Suppressor macrophage (primary cell): ENCODE measurements at regions not wholly inside any gene's neighbourhood (a gene's known extent, or its start where the extent isn't known, plus 50 kb on each side); places are given as distances from the start of the nearest gene placed in this dataset.

ENCODE experiments used
- DNase-seq, 4 experiments: peaks; one replicate each; pipeline ENCODE4 v3.0.0-alpha.2; 2020 to 2022

GRCh38 chr13:90375851-90376250 is 971.6 kb upstream of the MIR17HG start:
- DNase-seq: no peak

GRCh38 chr13:90382425-90382824 is 965.1 kb upstream of the MIR17HG start:
- no peak for DNase-seq

- no peak for DNase-seq
These were observed 961.6 kb upstream of the MIR17HG start for GRCh38 chr13:90385781-90386489.

GRCh38 chr13:90388887-90389452 is 958.5 kb upstream of the MIR17HG start:
- DNase-seq: no peak

GRCh38 chr13:90389537-90389936 is 958.0 kb upstream of the MIR17HG start:
- DNase-seq: no peak

- DNase-seq: no peak
These were observed 954.1 kb upstream of the MIR17HG start for GRCh38 chr13:90393408-90393807.

- DNase-seq: no peak
These were observed 952.1 kb upstream of the MIR17HG start for GRCh38 chr13:90395348-90395747.

GRCh38 chr13:90395846-90396245 is 951.6 kb upstream of the MIR17HG start:
- DNase-seq: no peak

- DNase-seq: no peak
These were observed 951.2 kb upstream of the MIR17HG start for GRCh38 chr13:90396266-90396665.

- no peak for DNase-seq
These were observed 950.0 kb upstream of the MIR17HG start for GRCh38 chr13:90397503-90397902.

- DNase-seq: no peak
These were observed 947.1 kb upstream of the MIR17HG start for GRCh38 chr13:90400372-90400771.

- DNase-seq: no peak
These were observed 946.3 kb upstream of the MIR17HG start for GRCh38 chr13:90401150-90401549.

GRCh38 chr13:90402102-90402501 is 945.4 kb upstream of the MIR17HG start:
- no peak for DNase-seq

GRCh38 chr13:90402613-90403012 is 944.9 kb upstream of the MIR17HG start:
- no peak for DNase-seq

GRCh38 chr13:90403330-90404082 is 944.0 kb upstream of the MIR17HG start:
- no peak for DNase-seq

- no peak for DNase-seq
These were observed 942.2 kb upstream of the MIR17HG start for GRCh38 chr13:90405301-90405700.

- no peak for DNase-seq
These were observed 934.5 kb upstream of the MIR17HG start for GRCh38 chr13:90412980-90413379.

- no peak for DNase-seq
These were observed 933.9 kb upstream of the MIR17HG start for GRCh38 chr13:90413548-90413947.

GRCh38 chr13:90414691-90415596 is 932.5 kb upstream of the MIR17HG start:
- no peak for DNase-seq

GRCh38 chr13:90415902-90416301 is 931.6 kb upstream of the MIR17HG start:
- DNase-seq: no peak

GRCh38 chr13:90416519-90416918 is 931.0 kb upstream of the MIR17HG start:
- DNase-seq: no peak

GRCh38 chr13:90416938-90417337 is 930.5 kb upstream of the MIR17HG start:
- DNase-seq: no peak

- no peak for DNase-seq
These were observed 926.8 kb upstream of the MIR17HG start for GRCh38 chr13:90420683-90421082.
